Mesendoderm (in vitro differentiated cells): ENCODE measurements at regions not wholly inside any gene's neighbourhood (a gene's known extent, or its start where the extent isn't known, plus 50 kb on each side); places are given as distances from the start of the nearest gene placed in this dataset.
A peak's percentile ranks its signal among the peaks of the same experiment; 100 is the strongest.

Experiments
- DNase-seq: peaks from one replicate; pipeline ENCODE4 v3.0.0; 2013
- H2AK5ac ChIP-seq: 2 replicates; pipeline ENCODE4 v1.6.1; 2013; ENCODE audit warnings: low read length, inconsistent platforms
- H2BK120ac ChIP-seq: 2 replicates; pipeline ENCODE4 v1.6.1; 2013; ENCODE audit warnings: low read depth, mild to moderate bottlenecking, low read length, moderate library complexity, mixed read lengths
- H2BK15ac ChIP-seq: replicated peaks from 2 replicates; pipeline ENCODE4 v1.6.1; 2013; ENCODE audit warnings: low read depth, mild to moderate bottlenecking, moderate library complexity
- H2BK5ac ChIP-seq: 2 replicates; pipeline ENCODE4 v1.6.1; 2013; ENCODE audit warnings: low read length, inconsistent platforms
- H3K18ac ChIP-seq: 2 replicates; pipeline ENCODE4 v1.6.1; 2013; ENCODE audit warnings: mild to moderate bottlenecking, low read length, mixed read lengths
- H3K23ac ChIP-seq: one replicate; pipeline ENCODE4 v1.6.1; 2013; ENCODE audit warnings: low read length
- H3K27ac ChIP-seq: 2 replicates; pipeline ENCODE4 v1.5.1; 2013; ENCODE audit warnings: low read depth, mild to moderate bottlenecking, inconsistent platforms, low read length, moderate library complexity
- H3K27me3 ChIP-seq: 2 replicates; pipeline ENCODE4 v1.6.1; 2013; ENCODE audit warnings: low read length, control low read depth, mild to moderate bottlenecking, inconsistent platforms; ENCODE audit not compliant: insufficient read depth, poor library complexity
- H3K36me3 ChIP-seq: 2 replicates; pipeline ENCODE4 v1.6.1; 2013; ENCODE audit warnings: low read length, inconsistent platforms; ENCODE audit not compliant: control insufficient read depth, insufficient read depth
- H3K4ac ChIP-seq: one replicate; pipeline ENCODE4 v1.6.1; 2013; ENCODE audit warnings: low read depth, mild to moderate bottlenecking, low read length, moderate library complexity
- H3K4me1 ChIP-seq: 2 replicates; pipeline ENCODE4 v1.6.1; 2013; ENCODE audit warnings: low read depth, low read length, inconsistent platforms; ENCODE audit not compliant: control insufficient read depth
- H3K4me2 ChIP-seq: 2 replicates; pipeline ENCODE4 v1.6.1; 2013; ENCODE audit warnings: low read length
- H3K4me3 ChIP-seq: 2 replicates; pipeline ENCODE4 v1.5.1; 2013; ENCODE audit warnings: mild to moderate bottlenecking, low read length
- H3K56ac ChIP-seq: one replicate; pipeline ENCODE4 v1.6.1; 2013; ENCODE audit warnings: low read length
- H3K79me1 ChIP-seq: 2 replicates; pipeline ENCODE4 v1.6.1; 2013; ENCODE audit warnings: low read length, inconsistent platforms
- H3K79me2 ChIP-seq: 2 replicates; pipeline ENCODE4 v1.6.1; 2013; ENCODE audit warnings: mild to moderate bottlenecking, low read length; ENCODE audit not compliant: control insufficient read depth, insufficient read depth
- H3K9ac ChIP-seq: 2 replicates; pipeline ENCODE4 v1.6.1; 2013; ENCODE audit warnings: low read length, inconsistent platforms
- H4K5ac ChIP-seq: one replicate; pipeline ENCODE4 v1.6.1; 2013; ENCODE audit warnings: low read length
- H4K8ac ChIP-seq: one replicate; pipeline ENCODE4 v1.6.1; 2013; ENCODE audit warnings: low read depth, mild to moderate bottlenecking, control low read depth, low read length, moderate library complexity
- WGBS: extraction: QIAGEN DNeasy Blood & Tissue Kit; methylation state at CpG from one replicate; pipeline ENCODE4 v1.1.7; 2013; ENCODE audit warnings: low lambda C conversion rate, missing lambda C conversion rate; ENCODE audit not compliant: insufficient coverage; ENCODE audit errors: extremely low coverage; 5-methylcytosine and 5-hydroxymethylcytosine counted together

DNA sequence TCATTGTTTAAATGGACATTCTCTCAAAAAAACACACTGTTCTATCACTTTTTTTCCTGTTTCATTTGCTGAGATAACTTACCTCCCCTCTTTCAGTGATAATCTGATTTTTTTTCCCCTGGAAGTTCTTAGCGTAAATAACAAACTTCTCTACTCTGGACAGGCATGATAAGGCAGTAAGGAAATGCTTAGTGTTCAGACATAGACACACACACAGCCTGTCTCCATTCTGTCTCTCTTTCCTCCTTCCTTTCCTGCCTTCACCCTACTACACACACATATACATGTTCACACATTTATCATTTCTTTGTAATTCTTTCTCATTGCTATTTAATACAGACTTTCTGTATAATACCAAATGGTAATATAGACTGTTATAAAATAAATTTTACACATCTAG lies 470.8 kb upstream of the ROBO1 start:
- Histone ChIP-seq H3K79me2 (no peaks in the 10 kb centered on the region), H3K4ac (no peak overlapping the region), H3K9ac (no peak overlapping the region), H4K8ac (no peak overlapping the region), H3K23ac (no peak overlapping the region), H4K5ac (no peak overlapping the region), H3K4me1 (peaks cover 3% of the 10 kb centered on the region), H3K56ac (no peak overlapping the region), H2BK15ac (no peak overlapping the region), H2AK5ac (no peak overlapping the region), H3K79me1 (no peaks in the 10 kb centered on the region), H3K27ac (no peak overlapping the region), H3K36me3 (no peaks in the 10 kb centered on the region), H2BK5ac (no peak overlapping the region), H3K4me2 (no peak overlapping the region), H3K27me3 (no peaks in the 10 kb centered on the region), H2BK120ac (no peak overlapping the region), H3K4me3 (no peak overlapping the region), H3K18ac (no peak overlapping the region)
- no CpG with 5 or more reads among the region's 1 CpG for WGBS
- DNase-seq: no peak

DNA sequence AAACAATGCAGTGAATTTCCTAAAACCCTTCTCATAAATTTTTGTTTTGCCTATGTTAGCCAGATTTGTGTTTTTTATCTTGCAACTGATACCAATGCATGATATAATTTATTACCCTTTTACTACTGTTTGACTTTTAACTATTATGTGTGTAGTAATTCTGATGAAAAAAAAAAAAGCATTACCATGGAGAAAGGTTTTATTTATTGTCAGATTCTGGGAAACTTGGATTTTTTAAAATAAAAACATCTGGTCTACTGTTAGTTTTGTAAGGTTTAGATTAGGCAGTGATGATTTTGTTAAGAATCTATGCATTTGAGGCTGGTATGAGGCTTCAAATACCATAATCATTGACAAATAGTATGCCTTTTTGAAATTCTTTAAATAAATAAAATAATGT lies 470.4 kb upstream of the ROBO1 start:
- H3K4me1 ChIP-seq: peaks cover 3% of the 10 kb centered on the region
- no peak overlapping the region for H2BK120ac ChIP-seq
- H2BK5ac ChIP-seq: no peak overlapping the region
- no peaks in the 10 kb centered on the region for H3K79me1 ChIP-seq
- no peak overlapping the region for H3K56ac ChIP-seq
- H4K5ac ChIP-seq: no peak overlapping the region
- H3K9ac ChIP-seq: no peak overlapping the region
- H2AK5ac ChIP-seq: no peak overlapping the region
- no peak overlapping the region for H4K8ac ChIP-seq
- H3K23ac ChIP-seq: no peak overlapping the region
- no peak overlapping the region for H3K4me3 ChIP-seq
- H2BK15ac ChIP-seq: no peak overlapping the region
- no peak overlapping the region for H3K27ac ChIP-seq
- no peak overlapping the region for H3K4me2 ChIP-seq
- no peak for DNase-seq
- no peaks in the 10 kb centered on the region for H3K36me3 ChIP-seq
- no peak overlapping the region for H3K4ac ChIP-seq
- no peak overlapping the region for H3K18ac ChIP-seq
- H3K27me3 ChIP-seq: no peaks in the 10 kb centered on the region
- no peaks in the 10 kb centered on the region for H3K79me2 ChIP-seq

DNA sequence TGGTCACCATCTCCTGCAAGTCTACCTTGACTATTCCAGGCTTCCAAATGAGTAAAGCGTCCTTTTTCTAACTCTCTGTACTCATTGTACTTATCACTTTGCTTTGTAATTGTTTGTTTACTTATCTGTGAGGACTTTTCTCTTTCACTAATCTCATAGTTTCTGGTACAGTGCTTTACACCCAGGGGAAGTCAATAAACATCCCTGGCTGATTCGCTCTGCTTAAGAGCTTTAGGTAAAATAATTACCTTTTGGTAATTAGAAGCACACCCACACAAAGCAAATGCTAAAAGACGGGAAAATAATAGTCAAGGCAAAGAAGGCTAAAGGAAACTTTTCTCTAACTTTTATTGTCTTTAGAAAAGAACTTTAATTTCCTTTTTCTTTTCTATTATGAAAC lies 466.9 kb upstream of the ROBO1 start:
- no peaks in the 10 kb centered on the region for H3K4me1 ChIP-seq
- DNase-seq: peak; percentile 28
- H3K27ac ChIP-seq: no peak overlapping the region
- H3K56ac ChIP-seq: no peak overlapping the region
- H3K4me2 ChIP-seq: no peak overlapping the region
- no peak overlapping the region for H2BK5ac ChIP-seq
- H3K79me2 ChIP-seq: no peaks in the 10 kb centered on the region
- H3K23ac ChIP-seq: no peak overlapping the region
- no peak overlapping the region for H3K4me3 ChIP-seq
- H3K9ac ChIP-seq: no peak overlapping the region
- H3K27me3 ChIP-seq: no peaks in the 10 kb centered on the region
- no peak overlapping the region for H4K5ac ChIP-seq
- no peaks in the 10 kb centered on the region for H3K79me1 ChIP-seq
- H2BK120ac ChIP-seq: no peak overlapping the region
- H3K36me3 ChIP-seq: no peaks in the 10 kb centered on the region
- H2BK15ac ChIP-seq: no peak overlapping the region
- H4K8ac ChIP-seq: no peak overlapping the region
- no peak overlapping the region for H3K4ac ChIP-seq
- no CpG with 5 or more reads among the region's 3 CpGs for WGBS
- no peak overlapping the region for H3K18ac ChIP-seq
- H2AK5ac ChIP-seq: no peak overlapping the region

DNA sequence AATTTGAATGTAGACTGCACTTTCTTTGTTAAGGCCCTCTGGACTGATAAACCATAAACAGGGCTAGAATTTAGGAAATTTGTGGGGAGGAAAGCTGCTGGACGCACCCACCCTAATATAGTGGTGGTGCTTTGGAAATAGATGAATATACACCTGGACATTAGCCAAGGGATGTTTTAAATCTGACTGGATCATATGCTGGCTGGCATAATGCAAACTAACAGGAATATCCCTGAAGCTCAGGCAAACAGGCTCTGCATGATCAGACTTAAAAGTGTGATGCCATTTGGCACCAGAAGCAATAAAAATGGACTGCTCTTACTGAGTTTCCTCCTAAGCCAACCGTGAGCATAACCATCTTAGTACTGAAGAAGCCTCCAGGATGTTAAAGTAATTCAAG lies 465.8 kb upstream of the ROBO1 start:
- H2AK5ac ChIP-seq: no peak overlapping the region
- H3K4me2 ChIP-seq: no peak overlapping the region
- no peak for DNase-seq
- no peaks in the 10 kb centered on the region for H3K27me3 ChIP-seq
- no peaks in the 10 kb centered on the region for H3K36me3 ChIP-seq
- H3K79me2 ChIP-seq: no peaks in the 10 kb centered on the region
- no peak overlapping the region for H3K9ac ChIP-seq
- no peak overlapping the region for H3K4ac ChIP-seq
- H3K4me3 ChIP-seq: no peak overlapping the region
- no peak overlapping the region for H3K18ac ChIP-seq
- no peak overlapping the region for H3K56ac ChIP-seq
- H3K23ac ChIP-seq: no peak overlapping the region
- H3K79me1 ChIP-seq: no peaks in the 10 kb centered on the region
- H2BK15ac ChIP-seq: no peak overlapping the region
- no CpG with 5 or more reads among the region's 2 CpGs for WGBS
- H3K4me1 ChIP-seq: no peaks in the 10 kb centered on the region
- no peak overlapping the region for H2BK120ac ChIP-seq
- H4K5ac ChIP-seq: no peak overlapping the region
- no peak overlapping the region for H2BK5ac ChIP-seq
- no peak overlapping the region for H3K27ac ChIP-seq
- no peak overlapping the region for H4K8ac ChIP-seq

DNA sequence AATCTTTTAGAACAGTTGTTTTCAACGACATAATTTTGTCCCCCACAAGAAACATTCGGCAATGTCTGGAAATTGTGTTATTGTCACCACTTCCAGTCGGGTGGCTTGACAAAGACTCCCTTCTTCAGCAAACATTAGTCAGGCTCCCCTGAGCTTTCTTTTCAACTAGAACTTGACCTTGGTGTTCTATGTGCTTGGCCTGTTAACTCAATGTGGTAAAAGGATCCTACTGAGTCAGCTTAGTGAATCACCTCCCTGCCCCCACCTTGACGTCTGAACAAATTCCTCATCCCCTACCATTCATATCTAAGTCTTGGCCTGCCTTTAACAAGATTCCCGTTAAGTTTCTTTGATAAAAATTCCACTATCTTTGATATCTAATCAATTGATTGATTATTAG lies 465.0 kb upstream of the ROBO1 start:
- H2BK15ac ChIP-seq: no peak overlapping the region
- H3K4ac ChIP-seq: no peak overlapping the region
- H2BK120ac ChIP-seq: no peak overlapping the region
- no peak overlapping the region for H4K5ac ChIP-seq
- no peak overlapping the region for H4K8ac ChIP-seq
- no peak overlapping the region for H3K9ac ChIP-seq
- no peak overlapping the region for H3K56ac ChIP-seq
- peak; percentile 78 for DNase-seq
- H3K4me3 ChIP-seq: no peak overlapping the region
- no peak overlapping the region for H3K27ac ChIP-seq
- no peak overlapping the region for H2AK5ac ChIP-seq
- no peak overlapping the region for H3K4me2 ChIP-seq
- no peaks in the 10 kb centered on the region for H3K27me3 ChIP-seq
- WGBS: no CpG with 5 or more reads among the region's 5 CpGs
- no peak overlapping the region for H3K18ac ChIP-seq
- no peak overlapping the region for H2BK5ac ChIP-seq
- H3K79me2 ChIP-seq: no peaks in the 10 kb centered on the region
- no peaks in the 10 kb centered on the region for H3K79me1 ChIP-seq
- no peak overlapping the region for H3K23ac ChIP-seq
- no peaks in the 10 kb centered on the region for H3K36me3 ChIP-seq
- no peaks in the 10 kb centered on the region for H3K4me1 ChIP-seq

DNA sequence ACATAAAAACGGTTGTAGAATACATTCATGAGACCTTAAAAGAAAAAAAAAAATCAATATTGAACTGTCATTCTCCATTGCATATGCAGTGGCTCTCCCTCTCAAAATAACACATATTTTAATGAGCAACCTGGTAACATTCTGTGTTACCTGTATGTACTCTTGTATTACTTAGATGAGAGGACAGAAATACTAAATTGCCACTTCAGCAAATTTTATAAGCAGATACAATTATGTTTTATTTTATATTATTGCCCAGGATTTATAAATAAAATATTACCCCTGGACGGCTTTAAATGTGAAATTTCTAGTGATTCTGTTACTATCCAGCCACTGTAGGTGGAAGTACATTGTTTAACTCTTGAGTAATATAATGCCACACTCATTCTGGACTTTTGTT lies 463.2 kb upstream of the ROBO1 start:
- Histone ChIP-seq H3K27ac (no peak overlapping the region), H2AK5ac (no peak overlapping the region), H3K79me1 (no peaks in the 10 kb centered on the region), H2BK120ac (no peak overlapping the region), H3K56ac (no peak overlapping the region), H3K23ac (no peak overlapping the region), H3K4me3 (no peak overlapping the region), H3K27me3 (no peaks in the 10 kb centered on the region), H3K18ac (no peak overlapping the region), H4K5ac (no peak overlapping the region), H2BK15ac (no peak overlapping the region), H3K4me1 (no peaks in the 10 kb centered on the region), H4K8ac (no peak overlapping the region), H3K4me2 (no peak overlapping the region), H3K36me3 (no peaks in the 10 kb centered on the region), H3K79me2 (no peaks in the 10 kb centered on the region), H3K9ac (no peak overlapping the region), H2BK5ac (no peak overlapping the region), H3K4ac (no peak overlapping the region)
- DNase-seq: no peak
- no CpG with 5 or more reads among the region's 2 CpGs for WGBS
